ENCODE measurements at regions not wholly inside any gene's neighbourhood (a gene's known extent, or its start where the extent isn't known, plus 50 kb on each side); places are given as distances from the start of the nearest gene placed in this dataset.

DNA sequence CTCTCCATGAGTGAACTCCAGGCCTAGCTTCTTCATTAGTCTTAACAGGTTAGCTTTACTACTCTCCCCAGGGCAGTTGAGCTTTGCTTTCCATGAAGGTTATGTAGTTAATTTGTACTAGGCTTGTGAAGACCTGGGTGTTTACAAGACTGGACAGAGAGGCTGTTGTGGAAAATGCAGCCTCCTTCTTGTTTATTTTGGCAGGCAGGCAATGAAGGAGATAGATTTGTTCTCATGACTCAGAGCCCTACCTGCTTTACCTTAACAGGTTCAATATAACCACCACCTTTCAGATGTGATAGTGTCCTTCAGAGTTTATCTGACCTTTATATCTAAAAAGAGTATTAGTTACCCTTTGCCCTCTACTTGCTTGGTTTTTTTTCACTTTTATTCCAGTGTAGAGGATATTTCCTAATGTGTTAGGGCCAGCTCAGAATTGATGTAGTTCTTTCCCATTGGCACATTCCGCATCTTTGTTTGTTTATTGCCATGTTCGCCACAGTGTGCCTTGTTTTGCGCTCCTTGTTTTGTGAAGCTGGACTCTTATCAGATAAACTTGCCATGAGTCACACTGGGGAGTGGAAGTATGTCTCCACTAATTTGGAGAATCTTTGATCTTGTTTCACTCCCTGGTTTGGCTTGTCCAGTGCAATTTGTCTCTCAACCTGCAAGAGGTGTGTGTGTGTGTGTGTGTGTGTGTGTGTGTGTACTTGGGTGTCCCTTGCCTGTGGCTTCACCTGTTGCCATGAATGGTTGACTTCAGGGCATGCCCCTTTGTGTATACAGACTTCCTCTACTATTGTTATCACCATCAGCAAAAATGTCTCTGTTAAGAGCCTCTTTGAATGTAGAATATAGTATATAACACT, 87.4 kb upstream of the MACF1 start (continued):
- TF ChIP-seq, protein P1, sequence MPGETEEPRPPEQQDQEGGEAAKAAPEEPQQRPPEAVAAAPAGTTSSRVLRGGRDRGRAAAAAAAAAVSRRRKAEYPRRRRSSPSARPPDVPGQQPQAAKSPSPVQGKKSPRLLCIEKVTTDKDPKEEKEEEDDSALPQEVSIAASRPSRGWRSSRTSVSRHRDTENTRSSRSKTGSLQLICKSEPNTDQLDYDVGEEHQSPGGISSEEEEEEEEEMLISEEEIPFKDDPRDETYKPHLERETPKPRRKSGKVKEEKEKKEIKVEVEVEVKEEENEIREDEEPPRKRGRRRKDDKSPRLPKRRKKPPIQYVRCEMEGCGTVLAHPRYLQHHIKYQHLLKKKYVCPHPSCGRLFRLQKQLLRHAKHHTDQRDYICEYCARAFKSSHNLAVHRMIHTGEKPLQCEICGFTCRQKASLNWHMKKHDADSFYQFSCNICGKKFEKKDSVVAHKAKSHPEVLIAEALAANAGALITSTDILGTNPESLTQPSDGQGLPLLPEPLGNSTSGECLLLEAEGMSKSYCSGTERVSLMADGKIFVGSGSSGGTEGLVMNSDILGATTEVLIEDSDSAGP (CRISPR knock-in tag; IDR thresholded peaks at IDR 0.05) = no peak
- TF ChIP-seq ZNF274 (IDR thresholded peaks at IDR 0.05; ENCODE audit: borderline replicate concordance, low read depth, low read length) (no peak), TGIF2 (CRISPR knock-in tag; IDR thresholded peaks at IDR 0.05) (no peak), CBX3 (IDR thresholded peaks at IDR 0.05; ENCODE audit: borderline replicate concordance in 1 of 2, low read length in 2 of 2) (peak in 1 of 2 experiments; percentile 74; a peak in 1 of 3 replicates), MTA3 (IDR thresholded peaks at IDR 0.05; ENCODE audit: borderline replicate concordance) (0 out of 2 replicates have a peak, but pooled peaks have one; percentile 75), ZNF57 (CRISPR knock-in tag; IDR thresholded peaks at IDR 0.05) (no peak), FUS (optimal IDR thresholded peaks at IDR 0.05; ENCODE audit: low read depth, low read length) (no peak), NFYB (IDR thresholded peaks at IDR 0.05; ENCODE audit: extremely low read depth, insufficient read length) (no peak), BCL6 (CRISPR knock-in tag; IDR thresholded peaks at IDR 0.05) (no peak), SMAD2 (IDR thresholded peaks at IDR 0.05; ENCODE audit: low read depth, low read length) (no peak), SMARCA4 (IDR thresholded peaks at IDR 0.05) (peak; percentile 97), EHMT2 (IDR thresholded peaks at IDR 0.05) (peak; percentile 78)
- TF ChIP-seq, protein P2, sequence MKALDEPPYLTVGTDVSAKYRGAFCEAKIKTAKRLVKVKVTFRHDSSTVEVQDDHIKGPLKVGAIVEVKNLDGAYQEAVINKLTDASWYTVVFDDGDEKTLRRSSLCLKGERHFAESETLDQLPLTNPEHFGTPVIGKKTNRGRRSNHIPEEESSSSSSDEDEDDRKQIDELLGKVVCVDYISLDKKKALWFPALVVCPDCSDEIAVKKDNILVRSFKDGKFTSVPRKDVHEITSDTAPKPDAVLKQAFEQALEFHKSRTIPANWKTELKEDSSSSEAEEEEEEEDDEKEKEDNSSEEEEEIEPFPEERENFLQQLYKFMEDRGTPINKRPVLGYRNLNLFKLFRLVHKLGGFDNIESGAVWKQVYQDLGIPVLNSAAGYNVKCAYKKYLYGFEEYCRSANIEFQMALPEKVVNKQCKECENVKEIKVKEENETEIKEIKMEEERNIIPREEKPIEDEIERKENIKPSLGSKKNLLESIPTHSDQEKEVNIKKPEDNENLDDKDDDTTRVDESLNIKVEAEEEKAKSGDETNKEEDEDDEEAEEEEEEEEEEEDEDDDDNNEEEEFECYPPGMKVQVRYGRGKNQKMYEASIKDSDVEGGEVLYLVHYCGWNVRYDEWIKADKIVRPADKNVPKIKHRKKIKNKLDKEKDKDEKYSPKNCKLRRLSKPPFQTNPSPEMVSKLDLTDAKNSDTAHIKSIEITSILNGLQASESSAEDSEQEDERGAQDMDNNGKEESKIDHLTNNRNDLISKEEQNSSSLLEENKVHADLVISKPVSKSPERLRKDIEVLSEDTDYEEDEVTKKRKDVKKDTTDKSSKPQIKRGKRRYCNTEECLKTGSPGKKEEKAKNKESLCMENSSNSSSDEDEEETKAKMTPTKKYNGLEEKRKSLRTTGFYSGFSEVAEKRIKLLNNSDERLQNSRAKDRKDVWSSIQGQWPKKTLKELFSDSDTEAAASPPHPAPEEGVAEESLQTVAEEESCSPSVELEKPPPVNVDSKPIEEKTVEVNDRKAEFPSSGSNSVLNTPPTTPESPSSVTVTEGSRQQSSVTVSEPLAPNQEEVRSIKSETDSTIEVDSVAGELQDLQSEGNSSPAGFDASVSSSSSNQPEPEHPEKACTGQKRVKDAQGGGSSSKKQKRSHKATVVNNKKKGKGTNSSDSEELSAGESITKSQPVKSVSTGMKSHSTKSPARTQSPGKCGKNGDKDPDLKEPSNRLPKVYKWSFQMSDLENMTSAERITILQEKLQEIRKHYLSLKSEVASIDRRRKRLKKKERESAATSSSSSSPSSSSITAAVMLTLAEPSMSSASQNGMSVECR (CRISPR knock-in tag; IDR thresholded peaks at IDR 0.05) = no peak
- TF ChIP-seq, protein P3, sequence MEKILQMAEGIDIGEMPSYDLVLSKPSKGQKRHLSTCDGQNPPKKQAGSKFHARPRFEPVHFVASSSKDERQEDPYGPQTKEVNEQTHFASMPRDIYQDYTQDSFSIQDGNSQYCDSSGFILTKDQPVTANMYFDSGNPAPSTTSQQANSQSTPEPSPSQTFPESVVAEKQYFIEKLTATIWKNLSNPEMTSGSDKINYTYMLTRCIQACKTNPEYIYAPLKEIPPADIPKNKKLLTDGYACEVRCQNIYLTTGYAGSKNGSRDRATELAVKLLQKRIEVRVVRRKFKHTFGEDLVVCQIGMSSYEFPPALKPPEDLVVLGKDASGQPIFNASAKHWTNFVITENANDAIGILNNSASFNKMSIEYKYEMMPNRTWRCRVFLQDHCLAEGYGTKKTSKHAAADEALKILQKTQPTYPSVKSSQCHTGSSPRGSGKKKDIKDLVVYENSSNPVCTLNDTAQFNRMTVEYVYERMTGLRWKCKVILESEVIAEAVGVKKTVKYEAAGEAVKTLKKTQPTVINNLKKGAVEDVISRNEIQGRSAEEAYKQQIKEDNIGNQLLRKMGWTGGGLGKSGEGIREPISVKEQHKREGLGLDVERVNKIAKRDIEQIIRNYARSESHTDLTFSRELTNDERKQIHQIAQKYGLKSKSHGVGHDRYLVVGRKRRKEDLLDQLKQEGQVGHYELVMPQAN (IDR thresholded peaks at IDR 0.05; ENCODE audit: borderline replicate concordance) = no peak
- TF ChIP-seq, protein P4, sequence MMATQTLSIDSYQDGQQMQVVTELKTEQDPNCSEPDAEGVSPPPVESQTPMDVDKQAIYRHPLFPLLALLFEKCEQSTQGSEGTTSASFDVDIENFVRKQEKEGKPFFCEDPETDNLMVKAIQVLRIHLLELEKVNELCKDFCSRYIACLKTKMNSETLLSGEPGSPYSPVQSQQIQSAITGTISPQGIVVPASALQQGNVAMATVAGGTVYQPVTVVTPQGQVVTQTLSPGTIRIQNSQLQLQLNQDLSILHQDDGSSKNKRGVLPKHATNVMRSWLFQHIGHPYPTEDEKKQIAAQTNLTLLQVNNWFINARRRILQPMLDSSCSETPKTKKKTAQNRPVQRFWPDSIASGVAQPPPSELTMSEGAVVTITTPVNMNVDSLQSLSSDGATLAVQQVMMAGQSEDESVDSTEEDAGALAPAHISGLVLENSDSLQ (IDR thresholded peaks at IDR 0.05) = peak; percentile 45; the same call in 1 of the 2 replicates
- TF ChIP-seq, protein P5, sequence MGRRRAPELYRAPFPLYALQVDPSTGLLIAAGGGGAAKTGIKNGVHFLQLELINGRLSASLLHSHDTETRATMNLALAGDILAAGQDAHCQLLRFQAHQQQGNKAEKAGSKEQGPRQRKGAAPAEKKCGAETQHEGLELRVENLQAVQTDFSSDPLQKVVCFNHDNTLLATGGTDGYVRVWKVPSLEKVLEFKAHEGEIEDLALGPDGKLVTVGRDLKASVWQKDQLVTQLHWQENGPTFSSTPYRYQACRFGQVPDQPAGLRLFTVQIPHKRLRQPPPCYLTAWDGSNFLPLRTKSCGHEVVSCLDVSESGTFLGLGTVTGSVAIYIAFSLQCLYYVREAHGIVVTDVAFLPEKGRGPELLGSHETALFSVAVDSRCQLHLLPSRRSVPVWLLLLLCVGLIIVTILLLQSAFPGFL (CRISPR knock-in tag; IDR thresholded peaks at IDR 0.05) = no peak
